WTC11 (cell line): ENCODE measurements at regions not wholly inside any gene's neighbourhood (a gene's known extent, or its start where the extent isn't known, plus 50 kb on each side); places are given as distances from the start of the nearest gene placed in this dataset.

Experiments used
- ATAC-seq: fragments of 200-7000 bp; cut with Tn5 transposase; 2 replicates; pipeline ENCODE4 v1.10.0; 2021; ENCODE audit warnings: mild to moderate bottlenecking, moderate library complexity
- CTCF ChIA-PET: fragments of 300-600 bp; sonication (Branson Sonifier 250); formaldehyde crosslinking; loops from one replicate; lab custom pipeline; 2021; ENCODE audit warnings: antibody characterized with exemption; lab: Charles Lee
- POLR2A ChIA-PET: fragments of 350-600 bp; sonication (Branson Sonifier 250); formaldehyde crosslinking; loops from one replicate; lab custom pipeline; 2021; ENCODE audit warnings: antibody characterized with exemption; lab: Charles Lee
- DNase-seq: peaks from one replicate; pipeline ENCODE4 v3.0.0; 2021; ENCODE audit warnings: low spot score
- H3K27ac Mint-ChIP-seq: 2 replicates; pipeline ENCODE4 v1.8.0; 2021; ENCODE audit warnings: mixed read lengths
- H3K27me3 Mint-ChIP-seq: 2 replicates; pipeline ENCODE4 v1.8.0; 2021; ENCODE audit warnings: low read depth, mild to moderate bottlenecking, moderate library complexity, mixed read lengths
- H3K36me3 Mint-ChIP-seq: 2 replicates; pipeline ENCODE4 v1.8.0; 2021; ENCODE audit warnings: mixed read lengths
- H3K4me1 Mint-ChIP-seq: 2 replicates; pipeline ENCODE4 v1.8.0; 2022; ENCODE audit warnings: mixed read lengths
- H3K4me3 Mint-ChIP-seq: 2 replicates; pipeline ENCODE4 v1.8.0; 2021; ENCODE audit warnings: mild to moderate bottlenecking, moderate library complexity, mixed read lengths
- H3K9me3 Mint-ChIP-seq: 2 replicates; pipeline ENCODE4 v1.8.0; 2021; ENCODE audit warnings: mixed read lengths
- ATF2 ChIP-seq: sonication (generic); formaldehyde crosslinking; IDR thresholded peaks from 2 replicates; pipeline ENCODE4 v1.8.1; 2022; ENCODE audit warnings: low read depth, missing genetic modification reagents, borderline replicate concordance
- ELF4 ChIP-seq: sonication (generic); formaldehyde crosslinking; IDR thresholded peaks from 2 replicates; pipeline ENCODE4 v1.8.1; 2022; ENCODE audit warnings: low read depth, mild to moderate bottlenecking, moderate library complexity, missing genetic modification reagents
- ERG ChIP-seq: fragments of 250-450 bp; sonication (Bioruptor Pico); IDR thresholded peaks from 2 replicates; pipeline ENCODE4 v1.8.0; 2021; ENCODE audit warnings: mild to moderate bottlenecking
- ESRRA ChIP-seq: sonication (generic); formaldehyde crosslinking; IDR thresholded peaks from 2 replicates; pipeline ENCODE4 v1.8.1; 2022; ENCODE audit warnings: mild to moderate bottlenecking, missing genetic modification reagents, borderline replicate concordance
- ETV6 ChIP-seq: sonication (generic); formaldehyde crosslinking; IDR thresholded peaks from 2 replicates; pipeline ENCODE4 v1.8.1; 2022; ENCODE audit warnings: mild to moderate bottlenecking, missing genetic modification reagents
- FOXP4 ChIP-seq: sonication (generic); formaldehyde crosslinking; IDR thresholded peaks from 2 replicates; pipeline ENCODE4 v1.8.0; 2022; ENCODE audit warnings: mild to moderate bottlenecking, missing genetic modification reagents
- IRF2 ChIP-seq: sonication (generic); formaldehyde crosslinking; IDR thresholded peaks from 2 replicates; pipeline ENCODE4 v1.8.0; 2022; ENCODE audit warnings: low read depth, missing genetic modification reagents, borderline replicate concordance
- NR1H2 ChIP-seq: sonication (generic); formaldehyde crosslinking; IDR thresholded peaks from 2 replicates; pipeline ENCODE4 v1.9.0; 2021; ENCODE audit warnings: mild to moderate bottlenecking, moderate library complexity, missing genetic modification reagents
- NR3C1 ChIP-seq: sonication (generic); formaldehyde crosslinking; conservative IDR thresholded peaks from 2 replicates; pipeline ENCODE4 v1.8.1; 2023; ENCODE audit warnings: low read depth, mild to moderate bottlenecking, missing genetic modification reagents
- RELA ChIP-seq: sonication (generic); formaldehyde crosslinking; IDR thresholded peaks from 2 replicates; pipeline ENCODE4 v1.8.1; 2022; ENCODE audit warnings: missing genetic modification reagents, mild to moderate bottlenecking, borderline replicate concordance
- SMAD4 ChIP-seq: sonication (generic); formaldehyde crosslinking; IDR thresholded peaks from 2 replicates; pipeline ENCODE4 v1.8.0; 2022; ENCODE audit warnings: mild to moderate bottlenecking, missing genetic modification reagents
- TP53 ChIP-seq: sonication (generic); formaldehyde crosslinking; IDR thresholded peaks from 2 replicates; pipeline ENCODE4 v1.8.1; 2023; ENCODE audit warnings: mild to moderate bottlenecking, missing genetic modification reagents
- ZBTB21 ChIP-seq: sonication (generic); formaldehyde crosslinking; IDR thresholded peaks from 2 replicates; pipeline ENCODE4 v1.8.1; 2023; ENCODE audit warnings: mild to moderate bottlenecking, missing genetic modification reagents, borderline replicate concordance
- ZNF232 ChIP-seq: sonication (generic); formaldehyde crosslinking; IDR thresholded peaks from 2 replicates; pipeline ENCODE4 v1.8.0; 2022; ENCODE audit warnings: mild to moderate bottlenecking, missing genetic modification reagents
- ZNF263 ChIP-seq: sonication (generic); formaldehyde crosslinking; IDR thresholded peaks from 2 replicates; pipeline ENCODE4 v1.8.1; 2022; ENCODE audit warnings: low read depth, mild to moderate bottlenecking, moderate library complexity, missing genetic modification reagents
- ZNF423 ChIP-seq: fragments of 250-450 bp; sonication (Bioruptor Pico); IDR thresholded peaks from 2 replicates; pipeline ENCODE4 v2.1.2; 2022; ENCODE audit warnings: mild to moderate bottlenecking, moderate library complexity
- ZNF532 ChIP-seq: fragments of 250-450 bp; sonication (Bioruptor Pico); IDR thresholded peaks from 2 replicates; pipeline ENCODE4 v1.9.0; 2021; ENCODE audit warnings: mild to moderate bottlenecking, borderline replicate concordance

- POLR2A ChIA-PET: no interaction called here
Observed at GRCh38 chr12:124243936-124244335, 51.0 kb upstream of the RFLNA start.

More at GRCh38 chr12:124243936-124244335, 51.0 kb upstream of the RFLNA start:
- H3K36me3 Mint-ChIP-seq: peaks cover 4% of the 10 kb centered on the region
- no peak overlapping the region for H3K27ac Mint-ChIP-seq
- TF ChIP-seq RELA (CRISPR knock-in tag) (no peak), ELF4 (CRISPR knock-in tag) (no peak), TP53 (CRISPR knock-in tag) (no peak), SMAD4 (no peak), ZNF263 (CRISPR knock-in tag) (no peak), FOXP4 (no peak), IRF2 (no peak), ZNF423 (CRISPR knock-in tag) (no peak), ERG (CRISPR knock-in tag) (no peak), ZNF232 (CRISPR knock-in tag) (no peak), ATF2 (CRISPR knock-in tag) (no peak), NR3C1 (CRISPR knock-in tag) (no peak), ETV6 (CRISPR knock-in tag) (no peak), ESRRA (CRISPR knock-in tag) (no peak), NR1H2 (no peak), ZBTB21 (CRISPR knock-in tag) (no peak), ZNF532 (no peak)
- peaks cover 6% of the 10 kb centered on the region for H3K27me3 Mint-ChIP-seq
- CTCF ChIA-PET: interaction anchor here (1.1 to 1.2 kb wide), 2 partner anchors 208 to 211 kb away, joined by 3 read pairs; no protein-coding TSS in a partner anchor
- no peak for DNase-seq
- peaks cover 17% of the 10 kb centered on the region for H3K4me1 Mint-ChIP-seq
- ATAC-seq: no peak
- no peak overlapping the region for H3K4me3 Mint-ChIP-seq
- H3K9me3 Mint-ChIP-seq: peaks cover 29% of the 10 kb centered on the region
